Endodermal cell (in vitro differentiated cells): ENCODE measurements at regions not wholly inside any gene's neighbourhood (a gene's known extent, or its start where the extent isn't known, plus 50 kb on each side); places are given as distances from the start of the nearest gene placed in this dataset.

Experiments used
- DNase-seq: peaks from one replicate; pipeline ENCODE4 v3.0.0-alpha.2; 2017
- H3K27ac ChIP-seq: 2 replicates; pipeline ENCODE4 v1.5.1; 2013; ENCODE audit warnings: mild to moderate bottlenecking, low read depth, low read length, moderate library complexity
- H3K27me3 ChIP-seq: 2 replicates; pipeline ENCODE4 v1.6.1; 2013; ENCODE audit warnings: mild to moderate bottlenecking, low read length, moderate library complexity; ENCODE audit not compliant: insufficient read depth, control insufficient read depth, poor library complexity, severe bottlenecking
- H3K36me3 ChIP-seq: 2 replicates; pipeline ENCODE4 v1.7.0; 2013; ENCODE audit warnings: mild to moderate bottlenecking, low read length, moderate library complexity; ENCODE audit not compliant: control insufficient read depth, insufficient read depth
- H3K4me1 ChIP-seq: one replicate; pipeline ENCODE4 v1.7.0; 2013; ENCODE audit warnings: low read length; ENCODE audit not compliant: control insufficient read depth, insufficient read depth
- H3K4me3 ChIP-seq: 2 replicates; pipeline ENCODE4 v1.5.1; 2013; ENCODE audit warnings: mild to moderate bottlenecking, low read length, moderate library complexity
- H3K9ac ChIP-seq: 2 replicates; pipeline ENCODE4 v1.6.1; 2013; ENCODE audit warnings: mild to moderate bottlenecking, low read length, moderate library complexity; ENCODE audit not compliant: poor library complexity, severe bottlenecking; ENCODE audit errors: extremely low read depth
- H3K9me3 ChIP-seq: 2 replicates; pipeline ENCODE4 v1.6.1; 2013; ENCODE audit warnings: mild to moderate bottlenecking, low read length, moderate library complexity; ENCODE audit not compliant: control insufficient read depth
- H3K27ac Mint-ChIP-seq: 2 replicates; pipeline ENCODE4 v1.8.0; 2020; ENCODE audit warnings: mixed read lengths
- H3K27me3 Mint-ChIP-seq: 2 replicates; pipeline ENCODE4 v1.8.0; 2021; ENCODE audit warnings: mild to moderate bottlenecking, mixed read lengths; ENCODE audit not compliant: insufficient read depth
- H3K36me3 Mint-ChIP-seq: 2 replicates; pipeline ENCODE4 v1.8.0; 2020; ENCODE audit warnings: low read depth, mixed read lengths
- H3K4me1 Mint-ChIP-seq: 2 replicates; pipeline ENCODE4 v1.8.0; 2020; ENCODE audit warnings: mixed read lengths
- H3K4me3 Mint-ChIP-seq: 2 replicates; pipeline ENCODE4 v1.8.0; 2020; ENCODE audit warnings: mild to moderate bottlenecking, moderate library complexity, mixed read lengths
- H3K9me3 Mint-ChIP-seq: 2 replicates; pipeline ENCODE4 v1.8.0; 2020; ENCODE audit warnings: mild to moderate bottlenecking, mixed read lengths
- CTCF ChIP-seq: fragments of 200-600 bp; sonication (generic); conservative IDR thresholded peaks from 2 replicates; pipeline ENCODE4 v1.5.0; 2021; ENCODE audit warnings: antibody characterized with exemption, mild to moderate bottlenecking
- WGBS, 2 experiments: methylation state at CpG; one replicate each; pipeline versions ENCODE4 v1.1.5 to v1.1.7; 2013; ENCODE audit warnings: missing lambda C conversion rate in 2 of 2, mixed read lengths in 1 of 2; ENCODE audit not compliant: insufficient coverage in 1 of 2, insufficient read length in 1 of 2; 5-methylcytosine and 5-hydroxymethylcytosine counted together

- WGBS, 2 experiments: 98 to 100% methylated on average over 2 of the region's 2 CpGs
These were observed 673.4 kb downstream of the KCTD16 start for GRCh38 chr5:144844086-144844485.

GRCh38 chr5:144832416-144832815 is 661.7 kb downstream of the KCTD16 start:
- no peaks in the 10 kb centered on the region for H3K4me1 ChIP-seq
- Mint-ChIP-seq H3K4me1 (no peaks in the 10 kb centered on the region), H3K4me3 (no peak overlapping the region), H3K27me3 (no peaks in the 10 kb centered on the region), H3K9me3 (no peaks in the 10 kb centered on the region), H3K36me3 (no peaks in the 10 kb centered on the region), H3K27ac (no peak overlapping the region)
- H3K9me3 ChIP-seq: no peaks in the 10 kb centered on the region
- H3K36me3 ChIP-seq: no peaks in the 10 kb centered on the region
- no peak overlapping the region for H3K4me3 ChIP-seq
- no peaks in the 10 kb centered on the region for H3K27me3 ChIP-seq
- no peak overlapping the region for H3K9ac ChIP-seq
- no peak for DNase-seq
- no peak for TF ChIP-seq CTCF
- no peak overlapping the region for H3K27ac ChIP-seq

More at GRCh38 chr5:144844086-144844485, 673.4 kb downstream of the KCTD16 start:
- H3K36me3 ChIP-seq: no peaks in the 10 kb centered on the region
- Mint-ChIP-seq H3K9me3 (peaks cover 7% of the 10 kb centered on the region), H3K27me3 (no peaks in the 10 kb centered on the region), H3K27ac (no peak overlapping the region), H3K4me3 (no peak overlapping the region), H3K4me1 (no peaks in the 10 kb centered on the region), H3K36me3 (no peaks in the 10 kb centered on the region)
- H3K9me3 ChIP-seq: peaks cover 5% of the 10 kb centered on the region
- no peak overlapping the region for H3K27ac ChIP-seq
- H3K4me3 ChIP-seq: no peak overlapping the region
- H3K27me3 ChIP-seq: no peaks in the 10 kb centered on the region
- DNase-seq: no peak
- H3K9ac ChIP-seq: no peak overlapping the region
- no peak for TF ChIP-seq CTCF
- H3K4me1 ChIP-seq: no peaks in the 10 kb centered on the region

- Mint-ChIP-seq H3K4me1 (no peaks in the 10 kb centered on the region), H3K27me3 (no peaks in the 10 kb centered on the region), H3K4me3 (no peak overlapping the region), H3K27ac (no peak overlapping the region), H3K36me3 (no peaks in the 10 kb centered on the region), H3K9me3 (peaks cover 1% of the 10 kb centered on the region)
- no peaks in the 10 kb centered on the region for H3K27me3 ChIP-seq
- H3K4me3 ChIP-seq: no peak overlapping the region
- no peak overlapping the region for H3K27ac ChIP-seq
- no peaks in the 10 kb centered on the region for H3K4me1 ChIP-seq
- no peak overlapping the region for H3K9ac ChIP-seq
- H3K36me3 ChIP-seq: no peaks in the 10 kb centered on the region
- H3K9me3 ChIP-seq: no peaks in the 10 kb centered on the region
- no CpG with 5 or more reads among the region's 1 CpG for WGBS, 2 experiments
- DNase-seq: no peak
- no peak for TF ChIP-seq CTCF
These were observed 661.0 kb downstream of the KCTD16 start for GRCh38 chr5:144831650-144832049.
